Activated CD8-positive, alpha-beta memory T cell treated with anti-CD3 and anti-CD28 coated beads, Interleukin-2, amount 10 ng/mL, durations not matched to agents 7 days and 5 days (primary cell): ENCODE measurements at regions not wholly inside any gene's neighbourhood (a gene's known extent, or its start where the extent isn't known, plus 50 kb on each side); places are given as distances from the start of the nearest gene placed in this dataset.

Source experiments
- ATAC-seq: fragments of 150-1000 bp; cut with Tn5 transposase; one replicate; pipeline ENCODE4 v1.10.0; 2021; ENCODE audit warnings: moderate library complexity
- CTCF ChIA-PET: fragments of 350-600 bp; sonication (Branson Sonifier 250); formaldehyde crosslinking; loops from one replicate; lab custom pipeline; 2021; ENCODE audit warnings: antibody characterized with exemption; lab: Charles Lee
- DNase-seq: peaks from one replicate; pipeline ENCODE4 v3.0.0-alpha.2; 2020
- H3K27ac Mint-ChIP-seq: one replicate; pipeline ENCODE4 v1.8.0; 2021; ENCODE audit warnings: mild to moderate bottlenecking, mixed read lengths
- H3K27me3 Mint-ChIP-seq: one replicate; pipeline ENCODE4 v1.8.0; 2021; ENCODE audit warnings: mixed read lengths
- H3K36me3 Mint-ChIP-seq: one replicate; pipeline ENCODE4 v1.8.0; 2021; ENCODE audit warnings: mild to moderate bottlenecking, mixed read lengths
- H3K4me1 Mint-ChIP-seq: one replicate; pipeline ENCODE4 v1.8.0; 2021; ENCODE audit warnings: mixed read lengths
- H3K4me3 Mint-ChIP-seq: one replicate; pipeline ENCODE4 v1.8.0; 2021; ENCODE audit warnings: mild to moderate bottlenecking, moderate library complexity, mixed read lengths
- H3K9me3 Mint-ChIP-seq: one replicate; pipeline ENCODE4 v1.8.0; 2022; ENCODE audit warnings: low read depth, mixed read lengths

- CTCF ChIA-PET = no interaction called here
- Mint-ChIP-seq H3K9me3 (peaks cover 2% of the 10 kb centered on the region), H3K27ac (no peak overlapping the region), H3K4me1 (no peaks in the 10 kb centered on the region), H3K27me3 (no peaks in the 10 kb centered on the region), H3K36me3 (no peaks in the 10 kb centered on the region), H3K4me3 (no peak overlapping the region)
- no peak for ATAC-seq
- DNase-seq = no peak
Observed at GRCh38 chr4:147363514-147363913, 117.4 kb upstream of the EDNRA start.

DNA sequence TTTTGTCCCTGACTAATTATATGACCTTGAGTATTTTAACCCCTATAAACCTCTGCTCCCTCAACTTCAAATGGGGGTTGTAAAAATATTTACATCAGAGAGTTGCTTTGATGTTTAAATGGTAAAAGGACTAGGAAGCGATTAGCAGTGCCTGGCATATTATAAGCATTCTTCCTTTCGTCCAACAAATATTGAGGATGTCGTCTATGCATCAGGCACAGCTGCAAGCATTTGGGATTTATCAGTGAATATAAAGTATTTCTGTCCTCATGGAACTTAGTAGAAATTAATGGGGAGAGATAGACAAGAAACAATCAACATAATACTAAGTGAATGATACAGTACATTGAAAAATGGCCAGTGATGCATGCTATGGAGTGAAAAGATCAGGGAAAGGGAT lies 115.5 kb upstream of the EDNRA start:
- DNase-seq (no peak), ATAC-seq (no peak)
- Mint-ChIP-seq H3K4me1 (no peaks in the 10 kb centered on the region), H3K27me3 (no peaks in the 10 kb centered on the region), H3K36me3 (no peaks in the 10 kb centered on the region), H3K27ac (no peak overlapping the region), H3K9me3 (peaks cover 2% of the 10 kb centered on the region), H3K4me3 (no peak overlapping the region)
- CTCF ChIA-PET = no interaction called here

DNA sequence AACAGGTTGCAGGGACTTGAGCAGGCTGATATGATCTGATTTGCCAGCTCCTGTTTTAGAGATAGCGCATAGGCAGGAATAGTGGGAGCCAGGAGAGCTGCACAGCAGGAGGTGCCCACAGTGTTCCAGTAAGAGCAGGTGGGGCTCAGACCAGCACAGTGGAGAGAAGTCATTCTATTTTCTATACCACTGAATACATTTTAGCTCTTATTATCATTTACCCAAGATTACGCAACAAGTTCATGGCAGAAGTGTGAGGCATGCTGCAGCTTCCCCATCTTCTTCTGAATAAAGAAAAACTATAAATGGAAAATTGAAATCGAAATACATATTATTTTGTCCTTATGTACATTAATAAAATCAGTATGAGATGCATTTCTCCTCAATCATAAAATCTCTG lies 114.7 kb upstream of the EDNRA start:
- H3K27me3 Mint-ChIP-seq = no peaks in the 10 kb centered on the region
- H3K9me3 Mint-ChIP-seq = peaks cover 2% of the 10 kb centered on the region
- CTCF ChIA-PET = no interaction called here
- DNase-seq (no peak), ATAC-seq (no peak)
- H3K36me3 Mint-ChIP-seq = no peaks in the 10 kb centered on the region
- no peak overlapping the region for H3K27ac Mint-ChIP-seq
- H3K4me3 Mint-ChIP-seq = no peak overlapping the region
- H3K4me1 Mint-ChIP-seq = no peaks in the 10 kb centered on the region

DNA sequence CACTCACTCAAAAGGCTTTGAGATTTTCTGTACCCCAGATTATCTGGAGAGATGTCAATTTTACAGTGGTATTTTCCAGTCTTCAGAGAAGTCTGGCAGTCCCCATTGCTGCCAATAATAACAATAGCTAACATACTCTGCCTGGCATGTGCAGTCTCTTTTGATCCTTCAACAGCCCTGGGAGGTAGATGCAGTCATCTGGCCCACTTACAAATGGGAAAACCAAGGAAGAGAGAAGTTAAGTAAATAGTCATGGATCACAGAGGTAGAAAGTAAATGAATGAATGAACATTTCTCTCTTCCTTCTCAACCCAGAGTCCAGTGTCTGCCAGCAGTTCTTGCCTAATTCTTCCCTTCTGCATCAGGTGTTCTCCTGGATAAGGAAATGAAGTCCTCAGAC lies 113.0 kb upstream of the EDNRA start:
- CTCF ChIA-PET = no interaction called here
- Mint-ChIP-seq H3K36me3 (no peaks in the 10 kb centered on the region), H3K4me1 (no peaks in the 10 kb centered on the region), H3K4me3 (no peak overlapping the region), H3K27me3 (no peaks in the 10 kb centered on the region), H3K27ac (no peak overlapping the region), H3K9me3 (peaks cover 2% of the 10 kb centered on the region)
- ATAC-seq (no peak), DNase-seq (no peak)

DNA sequence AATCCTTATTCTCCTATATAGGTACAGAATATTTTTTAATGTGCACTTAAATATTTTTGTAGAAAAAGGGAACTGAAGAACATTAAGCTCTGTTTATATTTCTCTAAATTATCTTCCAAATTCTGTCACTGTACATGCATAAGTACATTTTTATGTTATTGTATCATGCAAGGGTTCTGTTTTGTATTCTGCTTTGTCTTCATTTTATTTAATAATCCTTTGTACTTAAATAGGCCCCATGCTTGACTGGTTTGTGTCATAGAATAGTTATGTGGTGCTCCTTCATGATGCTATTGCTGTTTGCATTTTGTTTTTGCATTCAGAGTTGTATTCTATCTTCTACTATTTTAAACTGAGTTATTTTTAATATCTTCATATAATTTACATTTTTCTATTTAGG lies 111.9 kb upstream of the EDNRA start:
- H3K4me1 Mint-ChIP-seq = no peaks in the 10 kb centered on the region
- no peaks in the 10 kb centered on the region for H3K27me3 Mint-ChIP-seq
- H3K27ac Mint-ChIP-seq = no peak overlapping the region
- ATAC-seq (no peak), DNase-seq (no peak)
- CTCF ChIA-PET = no interaction called here
- H3K9me3 Mint-ChIP-seq = peaks cover 2% of the 10 kb centered on the region
- H3K36me3 Mint-ChIP-seq = no peaks in the 10 kb centered on the region
- no peak overlapping the region for H3K4me3 Mint-ChIP-seq

DNA sequence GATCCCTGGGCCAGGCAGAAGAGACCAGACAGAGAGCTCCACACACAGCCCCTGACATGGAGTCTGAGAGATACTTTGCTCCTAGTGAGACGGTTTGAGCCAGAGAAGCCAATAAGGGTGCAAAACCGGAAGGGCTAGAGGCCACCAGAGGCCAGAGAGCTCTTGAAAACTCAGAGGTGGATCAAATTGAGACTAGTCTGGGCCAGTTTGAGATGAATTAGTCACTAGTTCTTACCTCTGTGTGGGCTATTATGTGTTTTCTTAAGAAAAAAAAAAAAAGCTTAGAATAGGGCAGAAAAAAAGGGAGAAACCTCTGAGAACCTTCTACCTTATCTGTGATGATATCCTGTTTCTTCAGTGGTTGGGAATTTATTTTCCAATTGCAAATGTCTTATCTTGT lies 110.4 kb upstream of the EDNRA start:
- no peaks in the 10 kb centered on the region for H3K4me1 Mint-ChIP-seq
- ATAC-seq (no peak), DNase-seq (no peak)
- CTCF ChIA-PET = no interaction called here
- no peak overlapping the region for H3K27ac Mint-ChIP-seq
- H3K27me3 Mint-ChIP-seq = no peaks in the 10 kb centered on the region
- H3K9me3 Mint-ChIP-seq = no peaks in the 10 kb centered on the region
- H3K36me3 Mint-ChIP-seq = no peaks in the 10 kb centered on the region
- no peak overlapping the region for H3K4me3 Mint-ChIP-seq

GRCh38 chr4:147370881-147371280 lies 110.0 kb upstream of the EDNRA start:
- no peaks in the 10 kb centered on the region for H3K27me3 Mint-ChIP-seq
- H3K36me3 Mint-ChIP-seq = no peaks in the 10 kb centered on the region
- ATAC-seq (no peak), DNase-seq (no peak)
- no peak overlapping the region for H3K4me3 Mint-ChIP-seq
- no peaks in the 10 kb centered on the region for H3K9me3 Mint-ChIP-seq
- CTCF ChIA-PET = no interaction called here
- H3K27ac Mint-ChIP-seq = no peak overlapping the region
- H3K4me1 Mint-ChIP-seq = no peaks in the 10 kb centered on the region

- Mint-ChIP-seq H3K9me3 (no peaks in the 10 kb centered on the region), H3K36me3 (no peaks in the 10 kb centered on the region), H3K4me3 (no peak overlapping the region), H3K27me3 (no peaks in the 10 kb centered on the region), H3K27ac (no peak overlapping the region), H3K4me1 (no peaks in the 10 kb centered on the region)
- no peak for ATAC-seq
- CTCF ChIA-PET = no interaction called here
- DNase-seq = no peak
Observed at GRCh38 chr4:147371661-147372060, 109.2 kb upstream of the EDNRA start.

DNA sequence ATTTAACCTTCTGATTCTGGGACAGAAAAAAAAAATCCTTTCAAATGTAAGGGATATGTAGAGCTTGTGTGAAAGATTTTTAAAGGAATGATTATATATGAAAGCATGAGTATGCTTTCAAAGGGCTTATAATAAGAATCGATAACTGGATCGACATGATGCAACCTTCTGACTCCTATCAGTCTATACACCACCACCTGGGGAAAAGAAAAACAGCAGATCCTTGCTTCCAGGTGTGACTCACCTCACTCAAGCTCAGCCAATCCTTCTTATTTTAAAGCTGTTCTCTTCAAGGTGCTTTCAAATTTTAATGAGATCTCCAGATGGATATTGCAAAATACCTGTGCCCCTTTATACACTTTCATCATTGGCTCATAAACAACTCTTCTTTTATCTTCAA lies 102.1 kb upstream of the EDNRA start:
- H3K27ac Mint-ChIP-seq = no peak overlapping the region
- DNase-seq (no peak), ATAC-seq (no peak)
- no peaks in the 10 kb centered on the region for H3K9me3 Mint-ChIP-seq
- no peaks in the 10 kb centered on the region for H3K4me1 Mint-ChIP-seq
- no peak overlapping the region for H3K4me3 Mint-ChIP-seq
- no peaks in the 10 kb centered on the region for H3K36me3 Mint-ChIP-seq
- CTCF ChIA-PET = no interaction called here
- H3K27me3 Mint-ChIP-seq = no peaks in the 10 kb centered on the region

GRCh38 chr4:147381749-147382148 lies 99.1 kb upstream of the EDNRA start:
- no peaks in the 10 kb centered on the region for H3K9me3 Mint-ChIP-seq
- ATAC-seq = no peak
- no peak for DNase-seq
- no peaks in the 10 kb centered on the region for H3K27me3 Mint-ChIP-seq
- no peaks in the 10 kb centered on the region for H3K4me1 Mint-ChIP-seq
- CTCF ChIA-PET = no interaction called here
- H3K27ac Mint-ChIP-seq = no peak overlapping the region
- no peaks in the 10 kb centered on the region for H3K36me3 Mint-ChIP-seq
- H3K4me3 Mint-ChIP-seq = no peak overlapping the region

- Mint-ChIP-seq H3K4me3 (no peak overlapping the region), H3K27me3 (no peaks in the 10 kb centered on the region), H3K9me3 (no peaks in the 10 kb centered on the region), H3K4me1 (no peaks in the 10 kb centered on the region), H3K36me3 (no peaks in the 10 kb centered on the region), H3K27ac (no peak overlapping the region)
- ATAC-seq = no peak
- DNase-seq = no peak
- CTCF ChIA-PET = no interaction called here
Observed at GRCh38 chr4:147388018-147388417, 92.9 kb upstream of the EDNRA start.

- Mint-ChIP-seq H3K27me3 (no peaks in the 10 kb centered on the region), H3K36me3 (no peaks in the 10 kb centered on the region), H3K27ac (no peak overlapping the region), H3K9me3 (no peaks in the 10 kb centered on the region), H3K4me1 (no peaks in the 10 kb centered on the region), H3K4me3 (no peak overlapping the region)
- ATAC-seq (no peak), DNase-seq (no peak)
- CTCF ChIA-PET = no interaction called here
Observed at GRCh38 chr4:147396105-147396504, 84.8 kb upstream of the EDNRA start.

GRCh38 chr4:147398556-147398955 lies 82.3 kb upstream of the EDNRA start:
- Mint-ChIP-seq H3K36me3 (no peaks in the 10 kb centered on the region), H3K27ac (no peak overlapping the region), H3K27me3 (no peaks in the 10 kb centered on the region), H3K4me3 (no peak overlapping the region), H3K9me3 (no peaks in the 10 kb centered on the region), H3K4me1 (no peaks in the 10 kb centered on the region)
- CTCF ChIA-PET = no interaction called here
- ATAC-seq (no peak), DNase-seq (no peak)

DNA sequence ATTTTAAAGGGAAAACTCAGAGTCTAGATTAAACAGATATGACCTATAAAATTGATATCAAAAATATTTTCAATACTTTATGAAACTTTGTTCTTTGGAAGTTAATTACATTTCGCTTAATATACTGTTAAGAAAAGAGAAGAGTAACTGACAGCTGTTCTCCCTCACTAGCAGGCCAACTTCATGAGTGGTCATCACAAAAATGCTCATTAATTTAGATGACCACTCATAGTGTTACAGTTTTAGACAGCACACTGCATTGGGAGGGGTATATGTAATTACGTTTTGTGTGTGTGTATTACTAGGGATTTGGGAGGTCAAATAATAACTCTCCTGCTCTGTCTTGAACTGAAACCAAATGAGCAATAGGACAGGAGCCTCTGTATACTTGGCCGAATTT lies 80.2 kb upstream of the EDNRA start:
- Mint-ChIP-seq H3K27me3 (no peaks in the 10 kb centered on the region), H3K27ac (no peak overlapping the region), H3K36me3 (no peaks in the 10 kb centered on the region), H3K4me3 (no peak overlapping the region), H3K4me1 (no peaks in the 10 kb centered on the region), H3K9me3 (no peaks in the 10 kb centered on the region)
- DNase-seq (no peak), ATAC-seq (no peak)
- CTCF ChIA-PET = no interaction called here

DNA sequence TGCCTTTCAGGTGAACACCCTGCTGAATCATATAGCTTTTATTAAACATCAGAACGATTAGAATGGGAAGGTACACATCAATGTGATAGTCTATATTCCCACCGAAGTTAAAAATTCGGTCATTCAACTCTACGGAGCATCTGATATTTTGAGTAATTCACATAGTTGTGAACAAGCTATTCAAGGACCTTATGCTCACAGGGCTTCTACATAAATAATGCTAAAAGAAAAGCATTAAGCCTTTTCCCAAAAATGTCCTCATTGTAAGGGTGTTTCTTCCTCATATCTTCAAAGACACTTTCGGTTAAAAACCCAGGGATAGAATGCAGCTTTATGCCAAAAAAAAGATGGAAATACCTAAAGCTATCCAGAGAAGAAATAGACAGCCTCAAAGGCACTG lies 79.7 kb upstream of the EDNRA start:
- CTCF ChIA-PET = no interaction called here
- Mint-ChIP-seq H3K36me3 (no peaks in the 10 kb centered on the region), H3K27ac (no peak overlapping the region), H3K27me3 (no peaks in the 10 kb centered on the region), H3K4me3 (no peak overlapping the region), H3K4me1 (no peaks in the 10 kb centered on the region), H3K9me3 (no peaks in the 10 kb centered on the region)
- DNase-seq (no peak), ATAC-seq (no peak)
